HG03460 (cell line): ENCODE measurements at regions not wholly inside any gene's neighbourhood (a gene's known extent, or its start where the extent isn't known, plus 50 kb on each side); places are given as distances from the start of the nearest gene placed in this dataset.

Experiments used
- ATAC-seq: cut with Tn5 transposase; IDR thresholded peaks from one replicate; pipeline ENCODE4 v1.9.1; 2021; ENCODE audit not compliant: unreplicated experiment

DNA sequence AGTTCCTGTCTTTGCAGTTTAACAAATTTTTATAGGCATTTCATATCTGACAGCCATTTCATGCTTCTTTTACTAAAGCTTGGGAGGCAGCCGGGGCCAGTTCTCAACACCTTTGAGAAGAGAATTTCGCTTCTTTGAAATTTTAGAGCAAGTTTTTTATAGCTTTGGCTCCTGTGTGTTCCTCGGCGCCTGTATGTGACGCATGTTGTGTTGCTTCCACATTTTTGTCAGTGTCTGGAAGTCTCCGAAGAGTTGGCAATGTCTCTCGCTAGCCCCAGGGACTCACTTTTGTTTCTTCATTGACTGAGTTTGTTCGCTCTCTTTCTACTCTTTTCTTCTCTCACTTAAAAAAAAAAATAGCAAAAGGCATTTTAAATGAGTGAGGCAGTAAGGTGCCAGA is 386.9 kb upstream of the PLXNA2 start:
- ATAC-seq: no peak

DNA sequence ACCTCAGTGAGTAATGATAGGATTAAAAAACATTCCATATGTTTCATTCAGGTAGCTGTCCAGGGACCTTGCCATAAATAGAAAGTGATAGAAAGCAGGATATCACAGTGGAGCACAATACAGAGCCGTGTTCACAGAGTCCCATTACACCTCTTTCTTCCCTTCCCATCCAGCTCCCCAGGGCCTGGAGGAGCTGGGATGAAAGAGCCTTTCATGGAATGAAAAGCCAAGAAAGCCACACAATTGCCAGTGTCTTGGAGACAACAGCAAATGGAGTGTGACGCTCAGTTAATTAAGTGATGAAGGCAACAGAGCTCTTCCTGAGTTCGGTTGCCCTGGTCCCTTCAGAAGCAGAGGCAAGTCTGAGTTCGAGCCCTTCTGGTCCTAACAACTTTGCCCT is 387.3 kb upstream of the PLXNA2 start:
- ATAC-seq: no peak

DNA sequence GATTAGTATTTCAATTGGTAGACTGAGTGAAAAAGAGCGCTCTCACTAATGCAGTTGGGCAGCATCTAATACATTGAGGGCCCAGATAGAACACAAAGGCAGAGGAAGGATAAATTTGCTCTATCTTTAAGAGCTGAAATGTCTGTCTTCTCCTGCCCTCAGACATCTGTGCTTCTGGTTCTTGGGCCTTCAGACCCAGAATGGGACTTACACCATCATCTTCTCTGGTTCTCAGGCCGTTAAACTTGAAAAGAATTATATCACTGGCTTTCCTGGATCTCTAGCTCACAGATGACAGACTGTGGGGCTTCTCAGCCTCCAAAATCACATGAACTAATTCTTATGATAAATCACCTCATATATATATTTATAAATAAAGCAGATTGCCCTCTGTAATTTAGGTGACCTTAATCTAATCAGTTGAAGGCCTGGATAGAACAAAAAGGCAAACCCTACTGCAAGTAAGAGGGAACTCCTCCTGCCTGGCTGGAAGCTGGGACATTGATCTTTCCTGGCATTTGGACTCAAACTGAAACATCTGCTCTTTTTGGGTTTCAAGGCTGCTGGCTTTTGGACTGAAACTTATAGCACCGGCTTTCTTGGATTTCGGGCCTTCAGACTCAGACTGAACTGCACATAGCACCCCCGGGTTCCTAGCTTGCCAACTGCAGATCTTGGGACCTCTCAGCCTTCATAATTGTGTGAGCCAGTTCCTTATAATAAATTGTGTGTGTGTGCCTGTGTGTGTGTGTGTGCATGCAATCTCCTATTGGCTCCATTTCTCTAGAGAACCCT is 390.4 kb upstream of the PLXNA2 start:
- ATAC-seq: no peak

DNA sequence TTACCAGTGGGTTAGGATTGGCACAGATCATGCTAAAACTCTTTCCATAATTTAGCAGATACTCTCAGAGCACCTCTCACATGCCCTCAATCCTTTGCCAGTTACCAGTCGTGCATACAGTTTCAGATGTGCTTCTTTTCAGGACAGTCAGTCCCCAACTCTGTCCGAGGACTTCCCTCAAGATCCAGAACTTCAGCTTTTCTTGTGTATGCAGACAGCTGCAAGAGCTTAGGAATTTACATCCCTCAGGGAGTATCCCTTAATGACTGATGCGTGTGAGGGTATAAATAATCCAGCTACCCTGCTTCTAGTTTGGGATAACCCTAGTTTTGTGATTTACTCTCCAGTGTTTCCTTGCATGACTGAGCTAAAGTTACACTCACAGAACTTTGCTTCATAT is 393.0 kb upstream of the PLXNA2 start:
- ATAC-seq: no peak

DNA sequence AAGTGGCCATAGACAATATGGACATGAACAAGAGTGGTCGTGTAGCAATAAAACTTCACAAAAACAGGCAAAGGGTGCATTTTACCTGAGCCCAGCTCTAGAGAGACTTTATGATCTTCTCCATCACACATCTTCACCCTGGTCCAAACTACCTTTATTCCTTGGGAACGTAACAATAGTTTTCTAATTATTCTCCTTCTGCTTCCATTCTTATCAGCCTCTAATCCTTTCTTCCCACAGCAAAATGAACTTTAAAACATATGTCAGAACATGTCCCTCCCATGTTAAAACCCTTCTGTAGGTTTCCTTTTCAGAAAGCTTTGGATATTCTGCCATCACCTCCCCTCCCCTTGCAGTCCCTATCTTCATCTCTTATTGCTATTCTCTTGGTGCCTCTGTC is 395.2 kb upstream of the PLXNA2 start:
- no peak for ATAC-seq

DNA sequence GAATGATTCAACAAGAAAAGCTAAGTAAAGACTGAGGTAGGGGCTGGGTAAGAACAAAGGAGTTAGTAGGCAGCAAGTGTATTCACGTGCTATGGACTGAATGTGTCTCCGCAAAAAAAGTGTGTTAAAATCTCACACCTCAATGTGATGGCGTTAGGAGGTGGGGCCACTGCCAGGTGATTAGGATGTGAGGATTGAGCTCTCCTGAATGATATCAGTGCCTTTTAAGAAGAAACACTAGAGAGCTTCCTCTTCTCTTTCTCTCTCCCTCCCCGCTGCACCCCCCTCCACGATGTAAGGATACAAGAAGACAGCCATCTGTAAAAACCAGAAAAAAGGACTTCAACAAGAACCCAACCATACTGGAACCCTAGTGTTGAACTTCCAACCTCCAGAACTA is 396.1 kb upstream of the PLXNA2 start:
- no peak for ATAC-seq

DNA sequence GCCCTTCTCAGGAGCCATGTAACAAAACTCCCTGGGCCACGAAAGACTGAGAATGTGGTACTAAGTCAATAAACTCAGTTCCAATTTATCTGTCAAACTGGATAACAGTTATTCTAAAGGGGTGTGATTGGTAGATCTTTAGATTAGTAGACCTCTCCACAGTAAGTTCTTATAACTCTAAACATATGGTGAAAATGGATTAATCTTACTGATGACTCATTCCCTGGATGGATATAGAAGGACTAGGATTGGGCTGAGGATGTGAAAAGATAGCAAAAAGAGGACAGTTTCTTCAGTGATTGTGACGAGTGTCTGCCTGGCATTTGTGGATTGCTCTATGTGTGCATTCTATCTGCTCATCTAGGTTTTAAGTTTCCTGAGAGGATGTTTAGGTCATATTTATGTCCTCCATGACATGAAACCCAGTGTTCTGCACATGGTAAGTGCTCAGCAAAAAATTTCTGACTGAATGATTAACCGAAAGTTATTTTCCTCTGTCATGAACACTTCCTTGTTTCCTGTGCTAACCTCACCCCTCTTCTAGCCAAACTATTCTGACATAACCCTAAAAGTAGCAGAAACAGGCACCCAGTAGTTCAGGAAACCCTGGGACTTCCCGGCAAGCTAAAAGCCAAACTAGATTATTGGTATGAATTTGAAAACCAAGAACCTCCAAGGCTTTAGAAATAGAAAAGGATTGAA is 397.5 kb upstream of the PLXNA2 start:
- peak; percentile 55 for ATAC-seq

DNA sequence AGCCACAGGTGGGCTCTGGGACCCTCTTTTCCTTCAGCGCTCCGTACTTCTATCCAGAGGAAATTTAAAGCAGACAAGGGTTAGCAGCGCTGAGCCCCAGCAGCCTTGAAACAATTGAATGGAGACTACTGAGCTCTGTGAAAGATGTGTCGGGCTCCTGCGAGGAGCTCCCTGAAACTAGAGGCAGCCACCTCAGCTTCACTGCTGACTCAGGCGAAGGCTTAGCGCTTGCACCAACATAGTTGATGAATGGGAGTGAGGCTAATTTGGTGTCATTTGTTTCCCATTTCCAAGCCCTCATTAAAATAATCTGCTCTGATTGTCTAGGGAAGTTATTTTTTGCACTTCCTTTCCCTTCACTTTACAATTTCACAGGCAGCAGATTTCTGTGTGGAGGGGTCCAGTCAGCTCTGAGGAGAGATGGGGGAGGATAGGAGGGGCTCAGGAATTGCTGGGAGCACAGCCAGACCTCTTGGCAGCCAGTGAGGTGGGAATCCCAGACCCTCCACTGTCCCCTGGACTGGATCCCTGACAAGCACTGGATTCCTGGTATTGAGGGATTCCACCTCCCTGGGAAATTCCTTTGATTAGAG is 398.9 kb upstream of the PLXNA2 start:
- ATAC-seq: no peak

DNA sequence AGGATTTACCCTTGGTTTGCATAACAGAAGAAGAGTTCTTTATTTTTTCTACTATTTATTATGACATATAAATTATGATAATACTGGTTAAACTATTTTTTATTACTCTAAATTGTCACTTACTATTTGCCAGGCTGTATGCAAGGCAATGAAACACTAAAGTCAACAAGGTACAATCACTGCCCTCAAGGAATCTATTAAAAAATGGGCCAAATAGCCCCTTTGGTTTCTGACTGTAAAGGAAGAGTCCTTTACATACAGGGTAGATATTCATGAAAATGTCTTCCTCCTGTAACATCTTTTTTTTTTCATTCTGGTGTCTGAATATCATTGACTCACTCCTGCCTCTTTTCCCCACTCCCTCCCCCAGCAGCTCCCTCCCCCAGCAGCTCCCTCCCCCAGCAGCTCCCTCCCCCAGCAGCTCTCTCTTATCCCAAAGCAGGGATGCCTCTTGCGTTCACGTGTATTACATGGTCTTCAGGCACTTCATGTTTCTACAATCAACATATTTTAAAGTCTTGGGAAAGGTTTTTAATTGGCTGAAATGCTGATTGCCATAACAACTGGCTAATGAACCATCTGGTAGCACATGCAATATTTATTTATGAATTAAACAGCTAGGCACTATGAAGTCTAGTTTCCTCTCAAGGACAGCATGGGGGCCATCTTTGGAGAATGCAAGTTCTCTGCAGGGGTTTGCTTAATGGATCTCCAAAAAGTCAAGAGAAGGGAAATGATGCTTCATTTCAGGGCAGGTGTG is 400.4 kb upstream of the PLXNA2 start:
- ATAC-seq: no peak

DNA sequence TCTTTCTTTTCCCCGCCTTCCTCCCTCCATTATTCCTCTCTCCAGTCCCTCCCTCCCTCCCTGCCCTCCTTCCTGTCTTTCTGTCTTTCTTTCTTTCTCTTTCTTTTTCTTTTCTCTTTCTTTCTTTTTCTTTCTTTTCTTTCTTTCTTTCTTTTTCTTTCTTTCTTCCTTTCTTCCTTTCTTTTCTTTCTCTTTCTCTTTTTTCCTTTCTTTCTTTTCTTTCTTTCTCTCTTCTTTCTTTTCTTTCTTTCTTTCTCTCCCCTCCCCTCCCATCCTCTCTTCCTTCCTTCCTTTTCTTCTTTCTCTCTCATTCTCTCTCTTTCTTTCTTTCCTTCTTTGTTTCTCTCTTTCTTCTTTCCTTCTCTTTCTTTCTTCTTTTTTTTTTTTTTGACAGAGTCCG is 402.2 kb upstream of the PLXNA2 start:
- no peak for ATAC-seq

DNA sequence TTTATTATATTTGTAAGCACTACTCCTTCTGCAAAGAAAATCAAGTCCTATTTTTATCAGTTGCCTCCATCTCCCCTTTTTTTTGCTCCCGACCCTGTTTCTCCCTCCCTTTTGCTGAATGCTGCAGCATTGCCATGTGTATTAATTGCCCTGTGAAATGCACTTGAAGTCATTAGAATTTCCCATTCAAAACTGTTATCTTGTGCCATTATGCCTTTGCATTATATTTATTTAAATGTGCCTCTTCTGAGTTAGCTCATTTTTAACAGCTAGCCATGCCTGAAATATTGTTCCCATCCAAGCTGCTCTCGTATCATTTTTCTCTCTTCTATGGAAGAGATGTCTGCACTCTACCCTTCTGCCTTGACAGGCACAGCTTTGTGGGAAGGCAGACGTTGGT is 404.0 kb upstream of the PLXNA2 start:
- no peak for ATAC-seq

DNA sequence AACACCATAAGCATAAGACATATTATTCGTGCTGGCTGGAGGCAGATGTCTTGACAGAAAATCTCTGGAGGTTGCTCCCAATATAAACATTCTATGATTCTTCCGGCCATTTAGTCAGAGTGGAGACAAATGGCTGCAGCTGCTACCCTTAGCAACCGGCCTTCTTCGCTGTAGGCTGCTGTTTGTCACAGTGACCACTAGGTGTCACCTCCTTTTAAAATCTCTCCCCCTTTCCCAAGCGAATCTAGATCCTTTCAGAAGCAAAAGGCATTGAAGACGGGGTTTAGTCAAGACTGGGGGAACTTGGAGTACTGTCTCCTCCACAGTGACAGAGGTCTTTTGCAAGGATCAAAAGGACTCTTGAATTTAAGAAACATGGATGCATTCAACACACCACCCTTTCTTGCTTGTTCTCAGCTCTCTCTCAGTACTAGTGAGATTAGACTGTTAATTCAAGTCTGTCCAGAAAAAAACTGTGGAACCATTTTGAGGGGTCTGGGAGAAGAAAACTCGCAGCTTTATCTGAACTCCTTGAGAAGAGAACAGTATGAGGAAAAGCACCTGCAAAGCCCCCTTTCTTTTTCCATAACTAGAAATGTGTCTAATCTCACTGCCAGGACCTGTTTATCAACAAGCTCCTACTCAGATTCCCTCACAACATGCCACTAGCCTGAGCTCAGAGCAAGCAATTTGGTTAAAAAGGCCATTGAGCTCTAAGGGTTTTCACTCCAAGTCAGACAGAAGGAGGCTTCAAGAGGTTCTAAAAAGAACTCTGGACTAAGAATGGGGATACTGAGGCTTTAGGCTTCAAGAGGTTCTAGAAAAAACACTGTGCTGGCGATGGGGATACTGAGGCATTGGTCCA is 408.3 kb upstream of the PLXNA2 start:
- ATAC-seq: no peak

DNA sequence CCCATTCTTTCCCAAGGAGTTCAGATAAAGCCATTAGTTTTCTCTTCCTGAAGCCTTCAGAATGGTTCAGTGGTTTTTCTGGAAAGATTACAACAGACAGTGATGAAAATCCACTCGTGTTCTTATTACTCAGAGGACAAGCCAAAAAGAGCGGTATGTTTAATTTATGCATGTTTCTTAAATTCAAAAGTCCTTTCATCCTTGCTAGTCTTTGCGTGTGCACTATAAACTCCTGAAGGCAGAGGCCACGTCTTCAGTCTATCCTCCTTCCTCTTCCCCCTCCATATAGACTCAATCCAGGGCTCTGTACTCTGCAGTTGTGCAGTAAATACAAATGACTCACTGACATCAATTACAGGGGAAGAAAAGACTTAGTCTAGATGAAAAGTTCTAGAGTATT is 409.2 kb upstream of the PLXNA2 start:
- no peak for ATAC-seq

DNA sequence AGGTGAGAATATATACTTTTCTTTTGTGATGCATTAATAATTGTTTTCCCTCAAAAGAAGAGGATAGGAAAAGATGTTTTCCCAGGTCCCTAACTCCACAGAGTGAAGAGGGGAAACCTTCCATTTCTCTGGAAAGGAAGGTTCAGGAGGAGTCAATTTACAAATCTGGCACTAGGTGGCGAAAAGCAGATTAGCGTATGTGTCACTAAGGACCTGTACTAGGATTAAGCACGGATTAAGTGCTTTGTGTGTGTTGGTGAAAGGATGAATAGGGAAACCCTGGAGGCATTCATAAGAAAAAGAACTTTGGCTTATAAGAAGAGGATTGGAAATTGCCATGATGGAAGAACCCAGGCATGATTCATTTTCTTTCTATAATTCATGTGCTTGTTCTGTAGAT is 410.1 kb upstream of the PLXNA2 start:
- no peak for ATAC-seq

DNA sequence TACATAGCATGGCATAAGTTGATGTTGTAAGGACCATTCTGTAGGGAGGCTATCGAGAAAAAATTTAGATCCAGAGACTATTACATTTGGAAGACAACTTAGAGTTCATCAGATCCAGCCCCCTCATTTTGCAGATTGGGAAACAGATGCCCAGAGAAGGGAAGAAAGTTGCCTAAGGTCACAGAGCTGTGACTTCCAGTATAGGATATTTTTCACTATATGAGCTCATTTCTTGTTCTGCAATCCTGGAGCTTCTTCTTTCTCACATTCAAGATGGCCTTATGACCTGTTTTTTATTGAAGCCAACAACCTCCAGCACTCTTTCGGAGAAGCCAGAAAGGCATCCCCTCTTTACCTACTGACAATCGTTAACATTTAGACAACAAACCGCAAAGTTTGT is 421.8 kb upstream of the PLXNA2 start:
- ATAC-seq: no peak

DNA sequence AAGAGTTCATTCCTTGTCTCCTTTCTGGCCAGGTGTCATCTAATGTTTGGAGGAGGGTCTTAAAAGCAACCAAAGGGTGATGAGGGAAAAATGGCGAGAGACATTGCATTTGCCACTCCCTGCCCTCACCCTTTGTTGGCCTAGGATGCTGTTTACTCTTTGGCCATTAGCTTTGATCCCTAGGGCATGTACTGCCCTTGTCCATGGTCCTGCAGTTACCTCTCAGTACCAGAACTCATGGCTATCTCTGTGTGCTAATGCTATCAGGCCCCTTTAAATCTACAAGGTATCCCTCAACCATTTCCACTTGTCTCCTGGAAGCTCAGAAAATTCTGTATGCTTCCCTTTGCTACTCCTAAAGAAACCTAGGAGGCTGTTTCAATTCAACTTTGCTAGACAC is 424.8 kb upstream of the PLXNA2 start:
- no peak for ATAC-seq

DNA sequence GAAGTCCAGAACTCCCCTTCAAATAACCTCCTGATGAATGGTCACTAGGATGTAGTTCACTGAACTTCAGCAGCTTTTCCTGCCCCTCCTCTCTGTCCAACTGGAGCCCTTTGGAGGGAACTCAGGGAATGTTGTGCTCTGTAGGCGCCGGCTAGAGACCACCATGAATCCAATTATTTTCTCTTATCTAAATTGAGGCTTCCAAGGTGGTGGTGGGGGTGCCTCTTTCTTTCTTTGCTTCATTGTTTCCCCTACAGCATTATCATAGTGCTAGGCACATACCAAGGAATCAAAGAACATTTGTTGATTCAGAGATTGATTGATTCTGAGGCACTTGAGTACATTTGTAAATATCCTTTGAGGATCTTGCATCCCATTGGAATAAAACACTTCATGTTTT is 426.6 kb upstream of the PLXNA2 start:
- no peak for ATAC-seq

DNA sequence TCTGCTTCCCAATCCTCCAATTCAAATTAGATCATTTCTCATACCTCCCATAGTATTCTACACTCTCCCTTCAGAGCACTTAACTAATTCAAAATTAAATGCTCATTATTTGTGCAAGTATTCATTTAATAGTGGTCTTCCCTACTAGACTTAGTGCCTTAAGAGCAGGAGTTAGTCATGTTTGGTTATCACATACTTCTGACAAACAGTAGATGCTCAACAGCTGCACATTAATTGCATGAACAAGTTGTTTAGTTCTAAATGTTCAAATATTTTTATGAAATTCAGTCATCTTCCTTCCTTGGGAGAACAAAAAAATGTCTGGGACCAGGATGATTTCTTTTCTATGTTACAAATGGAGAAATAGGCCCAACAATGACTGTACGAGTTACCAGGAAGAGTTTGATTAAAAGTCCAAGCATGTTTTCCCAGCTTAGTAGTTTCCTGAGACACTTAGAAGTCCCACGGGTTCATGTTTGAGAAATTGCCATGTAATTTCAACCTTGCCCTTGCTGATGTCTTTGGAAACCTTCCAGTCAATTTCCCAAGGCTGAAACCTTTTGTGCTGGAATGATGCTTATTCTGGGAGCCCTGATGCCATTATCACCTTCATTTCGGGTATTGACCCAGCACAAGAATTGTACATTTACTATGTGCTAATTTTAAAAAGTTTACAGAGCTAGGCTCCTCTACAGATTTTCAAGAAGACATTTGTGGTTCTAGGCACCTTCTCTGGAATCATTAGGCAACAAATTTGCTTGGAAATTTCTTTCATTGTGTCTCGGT is 437.9 kb upstream of the PLXNA2 start:
- ATAC-seq: no peak

DNA sequence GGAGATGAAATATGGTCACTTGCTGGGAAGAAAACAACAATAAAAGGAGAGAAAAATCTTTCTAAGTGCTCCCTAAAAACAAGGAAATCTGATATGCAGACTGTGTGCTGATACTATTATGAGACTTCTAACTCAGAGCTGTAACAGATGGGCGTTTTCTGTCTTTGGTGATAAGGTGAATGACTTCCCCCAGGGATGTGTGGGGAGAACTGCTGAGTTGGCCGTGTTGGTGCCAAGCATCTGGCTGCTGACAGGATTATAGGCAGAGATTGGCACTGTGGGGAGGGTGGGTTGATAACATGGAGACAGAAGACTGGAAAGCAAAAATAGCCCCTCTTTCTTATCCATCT is 438.5 kb upstream of the PLXNA2 start:
- no peak for ATAC-seq

DNA sequence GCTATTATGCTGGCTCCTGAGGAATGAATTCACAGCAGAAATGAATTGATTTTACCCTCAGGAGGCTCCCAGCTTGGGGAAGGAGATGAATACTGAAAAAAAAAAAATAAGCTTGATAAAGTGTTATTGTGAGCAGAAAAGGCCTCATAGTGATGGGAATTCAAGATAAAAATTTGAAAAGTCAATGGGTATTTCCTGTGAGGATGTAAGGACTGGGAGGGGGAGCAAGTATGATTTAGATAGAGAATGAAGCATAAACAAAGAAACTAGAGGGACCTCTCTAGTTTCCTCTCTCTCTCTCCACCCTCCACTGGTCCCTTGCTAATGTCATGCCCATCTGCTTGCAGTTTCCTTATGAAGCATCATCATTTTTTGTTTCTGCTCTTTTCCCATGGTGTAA is 439.0 kb upstream of the PLXNA2 start:
- ATAC-seq: no peak
